ENCODE measurements at regions not wholly inside any gene's neighbourhood (a gene's known extent, or its start where the extent isn't known, plus 50 kb on each side); places are given as distances from the start of the nearest gene placed in this dataset.

GRCh38 chr5:176748073-176748966 lies 62.0 kb upstream of the UNC5A start:
- no peak for TF ChIP-seq CTCF (IDR thresholded peaks at IDR 0.05)
- no peak for TF ChIP-seq POLR2A (IDR thresholded peaks at IDR 0.05)

Data from Peyer's patch (tissue), 4 donors.